OCI-LY3 (cell line): ENCODE measurements at regions not wholly inside any gene's neighbourhood (a gene's known extent, or its start where the extent isn't known, plus 50 kb on each side); places are given as distances from the start of the nearest gene placed in this dataset.

Experiments used
- H2AFZ ChIP-seq: fragments of 200-600, 300-600 bp; shearing (Covaris generic); 2 replicates; pipeline ENCODE4 v1.6.0; 2014; ENCODE audit warnings: antibody characterized with exemption, low read depth, low read length
- H3K27ac ChIP-seq: fragments of 200-600, 300-600 bp; sonication (generic); 2 replicates; pipeline ENCODE4 v1.5.1; 2014; ENCODE audit warnings: mild to moderate bottlenecking, low read length, moderate library complexity, mixed read lengths
- H3K27me3 ChIP-seq: fragments of 200-600, 300-600 bp; sonication (generic); 2 replicates; pipeline ENCODE4 v1.6.1; 2014; ENCODE audit warnings: low read depth, low read length, mixed read lengths
- H3K36me3 ChIP-seq: fragments of 200-600, 300-600 bp; sonication (generic); replicated peaks from 2 replicates; pipeline ENCODE3; 2014; ENCODE audit warnings: low read depth, low read length, mixed read lengths
- H3K4me1 ChIP-seq: fragments of 300-600, 200-600 bp; sonication (generic); 2 replicates; pipeline ENCODE4 v1.6.1; 2014; ENCODE audit warnings: low read length, mixed read lengths
- H3K4me2 ChIP-seq: fragments of 200-600, 300-600 bp; sonication (generic); 2 replicates; pipeline ENCODE4 v1.6.1; 2014; ENCODE audit warnings: low read length, mixed read lengths
- H3K4me3 ChIP-seq: fragments of 300-600, 200-600 bp; sonication (generic); 2 replicates; pipeline ENCODE4 v1.5.1; 2014; ENCODE audit warnings: antibody characterized with exemption, mild to moderate bottlenecking, low read length, moderate library complexity
- H3K79me2 ChIP-seq: fragments of 300-600, 200-600 bp; shearing (Covaris generic); 2 replicates; pipeline ENCODE4 v1.6.1; 2014; ENCODE audit warnings: mild to moderate bottlenecking, low read length, mixed read lengths
- H3K9ac ChIP-seq: fragments of 300-600, 200-600 bp; shearing (Covaris generic); 2 replicates; pipeline ENCODE4 v1.6.0; 2014; ENCODE audit warnings: mild to moderate bottlenecking, low read length, moderate library complexity
- H3K9me3 ChIP-seq: fragments of 200-600, 300-600 bp; shearing (Covaris generic); 2 replicates; pipeline ENCODE4 v1.6.1; 2014; ENCODE audit warnings: low read length, mixed read lengths; ENCODE audit not compliant: insufficient read depth
- H4K20me1 ChIP-seq: fragments of 200-600, 300-600 bp; sonication (generic); 2 replicates; pipeline ENCODE4 v1.6.1; 2016; ENCODE audit warnings: low read length, mixed read lengths; ENCODE audit not compliant: insufficient read depth
- CTCF ChIP-seq: fragments of 200-600, 300-600 bp; sonication (generic); IDR thresholded peaks from 2 replicates; pipeline ENCODE4 v1.5.1; 2014; ENCODE audit warnings: antibody characterized with exemption, low read length, low read depth
- EZH2phosphoT487 ChIP-seq: fragments of 200-600 bp; shearing (Covaris generic); IDR thresholded peaks from 2 replicates; pipeline ENCODE4 v1.6.1; 2018; ENCODE audit warnings: antibody characterized with exemption, mixed run types, low read depth

DNA sequence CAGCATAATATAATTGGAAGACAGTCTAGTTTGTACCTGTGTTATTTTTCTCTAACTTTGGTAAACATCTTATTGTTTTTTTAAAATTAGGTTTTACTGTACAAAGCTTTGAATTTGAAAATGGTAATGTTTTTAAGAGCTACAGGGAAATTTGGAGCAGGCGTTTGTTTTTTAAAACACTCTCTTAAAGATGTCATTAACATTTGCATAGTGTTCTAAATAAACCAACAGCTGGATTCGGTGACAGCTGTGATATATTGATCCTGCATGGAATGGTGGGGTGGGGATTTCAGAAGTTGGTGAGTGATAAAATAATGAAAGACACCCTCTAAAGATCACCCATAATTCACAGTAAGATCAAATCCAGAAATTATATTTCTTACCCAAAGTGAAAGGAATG, 97.9 kb upstream of the PRL start:
- no peaks in the 10 kb centered on the region for H3K9me3 ChIP-seq
- no peak overlapping the region for H3K4me3 ChIP-seq

GRCh38 chr6:22399693-22400092, 102.9 kb upstream of the PRL start:
- TF ChIP-seq EZH2phosphoT487 = no peak
- TF ChIP-seq CTCF = no peak
- Histone ChIP-seq H2AFZ (no peak overlapping the region), H4K20me1 (no peaks in the 10 kb centered on the region), H3K4me2 (no peak overlapping the region), H3K4me3 (no peak overlapping the region), H3K27me3 (no peaks in the 10 kb centered on the region), H3K36me3 (no peaks in the 10 kb centered on the region), H3K79me2 (no peaks in the 10 kb centered on the region), H3K27ac (no peak overlapping the region), H3K4me1 (no peaks in the 10 kb centered on the region), H3K9ac (no peak overlapping the region), H3K9me3 (no peaks in the 10 kb centered on the region)

More for the DNA sequence above, 97.9 kb upstream of the PRL start:
- H3K4me2 ChIP-seq = no peak overlapping the region
- no peaks in the 10 kb centered on the region for H3K4me1 ChIP-seq
- H2AFZ ChIP-seq = no peak overlapping the region
- no peak overlapping the region for H3K27ac ChIP-seq
- no peak overlapping the region for H3K9ac ChIP-seq
- H3K27me3 ChIP-seq = no peaks in the 10 kb centered on the region
- no peaks in the 10 kb centered on the region for H3K36me3 ChIP-seq
- TF ChIP-seq CTCF (no peak), EZH2phosphoT487 (no peak)
- no peaks in the 10 kb centered on the region for H3K79me2 ChIP-seq
- no peaks in the 10 kb centered on the region for H4K20me1 ChIP-seq

- Histone ChIP-seq H3K27ac (no peak overlapping the region), H2AFZ (no peak overlapping the region), H4K20me1 (no peaks in the 10 kb centered on the region), H3K36me3 (no peaks in the 10 kb centered on the region), H3K4me1 (no peaks in the 10 kb centered on the region), H3K4me2 (no peak overlapping the region), H3K9ac (no peak overlapping the region), H3K27me3 (no peaks in the 10 kb centered on the region), H3K4me3 (no peak overlapping the region), H3K9me3 (no peaks in the 10 kb centered on the region), H3K79me2 (no peaks in the 10 kb centered on the region)
- TF ChIP-seq CTCF = no peak
- no peak for TF ChIP-seq EZH2phosphoT487
Measured at GRCh38 chr6:22401206-22401605, 104.4 kb upstream of the PRL start.

DNA sequence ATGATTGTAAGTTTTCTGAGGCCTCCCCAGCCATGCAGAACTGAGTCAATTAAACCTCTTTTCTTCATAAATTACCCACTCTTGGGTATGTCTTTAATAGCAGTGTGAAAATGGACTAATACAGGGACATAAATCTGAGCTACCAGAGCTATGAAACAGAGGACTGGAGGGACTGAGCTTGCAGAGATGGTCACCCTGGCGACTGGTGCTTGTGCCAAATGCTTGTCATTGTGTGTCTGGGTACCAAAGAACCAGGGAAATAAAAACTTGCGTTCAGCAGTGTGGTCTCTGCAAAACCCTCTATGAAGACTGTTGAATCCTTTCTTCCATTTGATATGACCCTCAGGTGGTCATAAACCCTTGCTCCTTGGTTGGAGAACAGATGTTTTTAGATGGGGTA, 105.1 kb upstream of the PRL start:
- H3K9me3 ChIP-seq = no peaks in the 10 kb centered on the region
- no peak overlapping the region for H2AFZ ChIP-seq
- no peak for TF ChIP-seq EZH2phosphoT487
- no peak for TF ChIP-seq CTCF
- no peak overlapping the region for H3K4me2 ChIP-seq
- H3K4me3 ChIP-seq = no peak overlapping the region
- H3K79me2 ChIP-seq = no peaks in the 10 kb centered on the region
- no peaks in the 10 kb centered on the region for H3K36me3 ChIP-seq
- H3K27me3 ChIP-seq = no peaks in the 10 kb centered on the region
- H3K4me1 ChIP-seq = no peaks in the 10 kb centered on the region
- H3K27ac ChIP-seq = no peak overlapping the region
- H3K9ac ChIP-seq = no peak overlapping the region
- no peaks in the 10 kb centered on the region for H4K20me1 ChIP-seq
